SK-N-SH (cell line): ENCODE measurements at regions not wholly inside any gene's neighbourhood (a gene's known extent, or its start where the extent isn't known, plus 50 kb on each side); places are given as distances from the start of the nearest gene placed in this dataset.

Experiments used
- CTCF ChIA-PET: fragments of 300-600, 350-600 bp; formaldehyde crosslinking; extraction: SDS; loops from one replicate; lab custom pipeline; 2021; lab: Yijun Ruan, JAX
- POLR2A ChIA-PET: fragments of 350-600 bp; sonication (Branson Sonifier 250); formaldehyde crosslinking; extraction: SDS; loops from one replicate; lab custom pipeline; 2020; ENCODE audit warnings: antibody characterized with exemption, inconsistent platforms; lab: Yijun Ruan, JAX
- DNase-seq: peaks from one replicate; pipeline ENCODE4 v3.0.0; 2012
- H2AFZ ChIP-seq: fragments of 200-600 bp; sonication (generic); 2 replicates; pipeline ENCODE4 v1.8.1; 2016; ENCODE audit warnings: antibody characterized with exemption, mild to moderate bottlenecking, low read depth
- H3F3A ChIP-seq: fragments of 200-600 bp; sonication (generic); replicated peaks from 2 replicates; pipeline ENCODE3; 2016; ENCODE audit warnings: antibody characterized with exemption, mild to moderate bottlenecking; ENCODE audit not compliant: insufficient read depth
- H3K27ac ChIP-seq, 2 experiments: fragments of 200-500 bp in 1 of 2; fragments of 200-600 bp in 1 of 2; sonication (Bioruptor generic) in 1 of 2; sonication (generic), shearing (Covaris generic) in 1 of 2; 2 replicates each; pipeline versions ENCODE4 v1.5.1 to v1.6.1; 2014 to 2016; ENCODE audit warnings: low read depth in 2 of 2, inconsistent platforms in 1 of 2, low read length in 1 of 2, mild to moderate bottlenecking in 1 of 2, mixed read lengths in 1 of 2
- H3K27me3 ChIP-seq: fragments of 200-600 bp; sonication (generic), shearing (Covaris generic); 2 replicates; pipeline ENCODE4 v1.6.1; 2016; ENCODE audit warnings: mixed run types; ENCODE audit not compliant: insufficient read depth
- H3K36me3 ChIP-seq, 2 experiments: fragments of 200-500 bp in 1 of 2; fragments of 200-600 bp in 1 of 2; sonication (Bioruptor generic) in 1 of 2; sonication (generic) in 1 of 2; replicated peaks in 1 of 2; 2 replicates each; pipeline versions ENCODE3 to v1.5.1; 2014 to 2016; ENCODE audit warnings: low read length in 1 of 2, mild to moderate bottlenecking in 1 of 2; ENCODE audit not compliant: insufficient read depth in 2 of 2, control insufficient read depth in 1 of 2
- H3K4me1 ChIP-seq, 2 experiments: fragments of 200-500 bp in 1 of 2; fragments of 200-600 bp in 1 of 2; sonication (Bioruptor generic) in 1 of 2; sonication (generic), shearing (Covaris generic) in 1 of 2; 2 replicates each; pipeline versions ENCODE4 v1.5.1 to v1.6.1; 2014 to 2016; ENCODE audit warnings: low read depth in 1 of 2, low read length in 1 of 2, mixed run types in 1 of 2; ENCODE audit not compliant: insufficient read depth in 2 of 2, control insufficient read depth in 1 of 2
- H3K4me2 ChIP-seq: fragments of 200-600 bp; sonication (generic), shearing (Covaris generic); 2 replicates; pipeline ENCODE4 v1.6.1; 2017; ENCODE audit warnings: mixed run types
- H3K4me3 ChIP-seq, 2 experiments: fragments of 200-500 bp in 1 of 2; fragments of 200-600 bp in 1 of 2; sonication (Bioruptor generic) in 1 of 2; sonication (generic), shearing (Covaris generic) in 1 of 2; 2 replicates each; pipeline versions ENCODE4 v1.5.1 to v1.8.1; 2014 to 2016; ENCODE audit warnings: low read depth in 2 of 2, inconsistent platforms in 1 of 2, low read length in 1 of 2, mild to moderate bottlenecking in 1 of 2, mixed read lengths in 1 of 2, moderate library complexity in 1 of 2
- H3K79me2 ChIP-seq: fragments of 200-600 bp; sonication (generic); 2 replicates; pipeline ENCODE4 v1.8.1; 2017; ENCODE audit warnings: mild to moderate bottlenecking; ENCODE audit not compliant: insufficient read depth
- H3K9ac ChIP-seq: fragments of 200-600 bp; sonication (generic); 2 replicates; pipeline ENCODE4 v1.6.1; 2017; ENCODE audit warnings: mixed run types
- H3K9me2 ChIP-seq: fragments of 200-600 bp; sonication (generic); 2 replicates; pipeline ENCODE4 v1.6.1; 2017; ENCODE audit warnings: mixed run types
- H3K9me3 ChIP-seq: fragments of 200-600 bp; sonication (generic); 2 replicates; pipeline ENCODE4 v1.6.1; 2017; ENCODE audit warnings: mixed run types, mild to moderate bottlenecking, moderate library complexity
- H4K20me1 ChIP-seq: fragments of 200-600 bp; sonication (generic); 2 replicates; pipeline ENCODE4 v1.6.1; 2017; ENCODE audit warnings: mild to moderate bottlenecking, mixed run types; ENCODE audit not compliant: insufficient read depth
- CHD2 ChIP-seq: fragments of 150-350 bp; IDR thresholded peaks from 2 replicates; pipeline ENCODE4 v1.6.1; 2018; ENCODE audit warnings: low read length; ENCODE audit not compliant: partially characterized antibody
- FOXJ3 ChIP-seq: sonication (generic); formaldehyde crosslinking; IDR thresholded peaks from 2 replicates; pipeline ENCODE4 v1.5.1; 2020; ENCODE audit warnings: mild to moderate bottlenecking, missing genetic modification reagents
- FOXM1 ChIP-seq: IDR thresholded peaks from 2 replicates; pipeline ENCODE4 v1.4.0; 2012; ENCODE audit warnings: low read depth, mild to moderate bottlenecking
- IRF3 ChIP-seq: fragments of 150-350 bp; IDR thresholded peaks from 2 replicates; pipeline ENCODE4 v1.6.1; 2016; ENCODE audit warnings: mild to moderate bottlenecking, low read depth, low read length
- MEF2A ChIP-seq: IDR thresholded peaks from 2 replicates; pipeline ENCODE4 v1.4.0; 2012; ENCODE audit warnings: low read depth, borderline replicate concordance
- RAD21 ChIP-seq: IDR thresholded peaks from 2 replicates; pipeline ENCODE4 v1.6.1; 2012; ENCODE audit warnings: mild to moderate bottlenecking, low read length
- RCOR1 ChIP-seq: fragments of 150-350 bp; IDR thresholded peaks from 2 replicates; pipeline ENCODE4 v1.6.1; 2017; ENCODE audit warnings: antibody characterized with exemption, low read length
- REST ChIP-seq: IDR thresholded peaks from 2 replicates; pipeline ENCODE4 v1.6.1; 2012; ENCODE audit warnings: mild to moderate bottlenecking, low read depth, low read length, moderate library complexity
- RXRA ChIP-seq: IDR thresholded peaks from 2 replicates; pipeline ENCODE4 v1.4.0; 2012; ENCODE audit warnings: low read depth, mild to moderate bottlenecking, borderline replicate concordance
- SIN3A ChIP-seq: IDR thresholded peaks from 2 replicates; pipeline ENCODE4 v1.6.1; 2012; ENCODE audit warnings: low read depth, mild to moderate bottlenecking, low read length, moderate library complexity, borderline replicate concordance
- SMC3 ChIP-seq: IDR thresholded peaks from 2 replicates; pipeline ENCODE4 v1.6.1; 2012; ENCODE audit warnings: low read depth, low read length, improper control_type of control experiment
- TCF12 ChIP-seq: IDR thresholded peaks from 2 replicates; pipeline ENCODE4 v1.4.0; 2012
- USF1 ChIP-seq: IDR thresholded peaks from 2 replicates; pipeline ENCODE4 v1.4.0; 2012; ENCODE audit warnings: low read depth, borderline replicate concordance
- USF2 ChIP-seq: fragments of 150-350 bp; IDR thresholded peaks from 2 replicates; pipeline ENCODE4 v1.6.1; 2017; ENCODE audit warnings: antibody characterized with exemption, low read length, low read depth, borderline replicate concordance
- YY1 ChIP-seq: IDR thresholded peaks from 2 replicates; pipeline ENCODE4 v1.4.0; 2012; ENCODE audit warnings: low read depth, mild to moderate bottlenecking
- WGBS: methylation state at CpG from one replicate; pipeline ENCODE4 v1.1.6; 2017; ENCODE audit warnings: low lambda C conversion rate; 5-methylcytosine and 5-hydroxymethylcytosine counted together

GRCh38 chr9:21550392-21550791 is 68.3 kb upstream of the IFNE start:
- ChIA-PET CTCF (interaction anchor here (0.9 kb wide), 1 partner anchor 695 kb away, joined by 3 read pairs; no protein-coding TSS in a partner anchor), POLR2A (no interaction called here)
- Histone ChIP-seq H3K9me3 (no peaks in the 10 kb centered on the region), H2AFZ (no peak overlapping the region), H3K27ac (no peak overlapping the region), H3K36me3 (no peaks in the 10 kb centered on the region), H3K9ac (no peak overlapping the region), H3K27me3 (peaks cover 44% of the 10 kb centered on the region), H3K4me1 (no peaks in the 10 kb centered on the region), H3K4me3 (no peak overlapping the region), H3K4me2 (no peak overlapping the region), H3K79me2 (no peaks in the 10 kb centered on the region), H3K9me2 (0 out of 2 replicates have a peak, but pooled peaks cover under 1% of the 10 kb centered on the region), H3F3A (no peaks in the 10 kb centered on the region), H4K20me1 (no peaks in the 10 kb centered on the region)
- 33% methylated on average over 2 of the region's 2 CpGs for WGBS
- DNase-seq = no peak
- TF ChIP-seq YY1 (no peak), TCF12 (no peak), IRF3 (no peak), USF1 (no peak), RXRA (no peak), SMC3 (no peak), RAD21 (no peak), REST (no peak), USF2 (no peak), FOXJ3 (CRISPR knock-in tag) (no peak), MEF2A (no peak), RCOR1 (no peak), SIN3A (no peak), CHD2 (no peak), FOXM1 (no peak)
- TF ChIP-seq, all 33 proteins: peak for 0
